K562 (cell line): ENCODE measurements at regions not wholly inside any gene's neighbourhood (a gene's known extent, or its start where the extent isn't known, plus 50 kb on each side); places are given as distances from the start of the nearest gene placed in this dataset.

ENCODE experiments used
- ATAC-seq: fragments of 200-7000 bp; cut with Tn5 transposase; 3 replicates; pipeline ENCODE4 v1.9.1; 2020; ENCODE audit warnings: moderate library complexity
- BruUV-seq: library from RNA; stranded (reverse); fragments of 400-500 nt; replicated peaks from 2 replicates; lab custom pipeline; 2021; lab: Mats Ljungman, UMichigan
- CTCF ChIA-PET: fragments of 300-600 bp; formaldehyde crosslinking; extraction: SDS; loops from one replicate; lab custom pipeline; 2021; ENCODE audit warnings: low intra/inter-chr PET ratio; lab: Yijun Ruan, JAX
- POLR2A ChIA-PET: fragments of 300-600, 350-650 bp; sonication (Branson Sonifier 250); formaldehyde crosslinking; extraction: SDS; loops from one replicate; lab custom pipeline; 2021; ENCODE audit warnings: antibody characterized with exemption, inconsistent platforms; lab: Yijun Ruan, JAX
- DNase-seq, 4 experiments: peaks; one replicate each; pipeline versions ENCODE4 v3.0.0 to v3.0.0-alpha.2; 2011 to 2018; ENCODE audit warnings: low spot score in 3 of 4, mixed read lengths in 3 of 4; ENCODE audit errors: extremely low read depth in 1 of 4
- FAIRE-seq: peaks from 2 replicates; lab custom pipeline; 2011; peaks lifted over from hg19 to GRCh38; lab: Jason Lieb, UNC
- H2AFZ ChIP-seq: 2 replicates; pipeline ENCODE4 v1.6.0; 2011; ENCODE audit warnings: low read depth, low read length, control low read depth, inconsistent platforms
- H3K27ac ChIP-seq: fragments of 200-600 bp; 3 replicates; pipeline ENCODE4 v1.8.0; 2011; ENCODE audit warnings: low read depth, mild to moderate bottlenecking, control low read depth, inconsistent platforms, low read length, moderate library complexity, mixed read lengths; ENCODE audit errors: extremely low read depth
- H3K27me3 ChIP-seq, 2 experiments: fragments of 300-600 bp in 1 of 2; 2 replicates in 1 of 2; 3 replicates in 1 of 2; pipeline versions ENCODE4 v1.6.0 to v1.8.0; 2011; ENCODE audit warnings: inconsistent platforms in 2 of 2, low read length in 2 of 2, mild to moderate bottlenecking in 1 of 2, mixed read lengths in 1 of 2, moderate library complexity in 1 of 2; ENCODE audit not compliant: control insufficient read depth in 2 of 2, insufficient read depth in 2 of 2
- H3K36me3 ChIP-seq: fragments of 300-600 bp; 3 replicates; pipeline ENCODE4 v1.8.0; 2011; ENCODE audit warnings: mild to moderate bottlenecking, low read length, inconsistent platforms; ENCODE audit not compliant: control insufficient read depth, insufficient read depth
- H3K4me1 ChIP-seq, 2 experiments: fragments of 200-600 bp in 1 of 2; replicated peaks in 1 of 2; 2 replicates in 1 of 2; 3 replicates in 1 of 2; pipeline versions ENCODE4 v1.5.1 to v1.8.0; 2011; ENCODE audit warnings: inconsistent platforms in 2 of 2, low read length in 2 of 2, mild to moderate bottlenecking in 1 of 2, mixed read lengths in 1 of 2, moderate library complexity in 1 of 2; ENCODE audit not compliant: control insufficient read depth in 2 of 2, insufficient read depth in 2 of 2
- H3K4me2 ChIP-seq: 2 replicates; pipeline ENCODE4 v1.6.1; 2011; ENCODE audit warnings: low read length, control low read depth, inconsistent platforms, mixed read lengths; ENCODE audit not compliant: insufficient read depth
- H3K4me3 ChIP-seq: fragments of 200-600 bp; sonication (generic), shearing (Covaris generic); 2 replicates; pipeline ENCODE4 v1.5.1; 2016; ENCODE audit warnings: control low read depth, inconsistent platforms
- H3K79me2 ChIP-seq: fragments of 200-600 bp; 3 replicates; pipeline ENCODE4 v1.8.0; 2011; ENCODE audit warnings: low read length, inconsistent platforms; ENCODE audit not compliant: control insufficient read depth, insufficient read depth
- H3K9ac ChIP-seq, 2 experiments: 2 replicates each; pipeline versions ENCODE4 v1.6.0 to v1.6.1; 2011; ENCODE audit warnings: low read depth in 2 of 2, low read length in 2 of 2, control low read depth in 1 of 2, inconsistent platforms in 1 of 2, mild to moderate bottlenecking in 1 of 2, mixed read lengths in 1 of 2; ENCODE audit not compliant: insufficient read depth in 1 of 2
- H3K9me1 ChIP-seq: one replicate; pipeline ENCODE4 v1.6.0; 2011; ENCODE audit warnings: inconsistent platforms, mild to moderate bottlenecking, low read length, moderate library complexity; ENCODE audit not compliant: control insufficient read depth, insufficient read depth
- H3K9me3 ChIP-seq: replicated peaks from 2 replicates; pipeline ENCODE4 v1.5.1; 2011; ENCODE audit warnings: low read depth, low read length, inconsistent platforms; ENCODE audit not compliant: control insufficient read depth, insufficient read depth
- H4K20me1 ChIP-seq: replicated peaks from 2 replicates; pipeline ENCODE4 v1.6.1; 2011; ENCODE audit warnings: low read length, inconsistent platforms, mixed read lengths; ENCODE audit not compliant: control insufficient read depth, insufficient read depth
- ATF7 ChIP-seq: fragments of 450-650 bp; IDR thresholded peaks from 2 replicates; pipeline ENCODE4 v1.7.1; 2014; ENCODE audit warnings: mild to moderate bottlenecking, moderate library complexity
- ILK ChIP-seq: fragments of 450-650 bp; IDR thresholded peaks from 2 replicates; pipeline ENCODE4 v1.6.1; 2016; ENCODE audit warnings: missing genetic modification characterization, low read depth, mild to moderate bottlenecking, missing compliant biosample characterization, moderate library complexity, borderline replicate concordance
- RBBP5 ChIP-seq: fragments of 200-600 bp; sonication (generic); IDR thresholded peaks from 2 replicates; pipeline ENCODE4 v1.6.1; 2012; ENCODE audit warnings: borderline replicate concordance, mild to moderate bottlenecking, low read length, control low read depth, inconsistent platforms; ENCODE audit not compliant: insufficient read depth, poor library complexity, severe bottlenecking
- SAFB ChIP-seq: fragments of 200-400 bp; formaldehyde crosslinking; IDR thresholded peaks from 2 replicates; pipeline ENCODE4 v1.6.1; 2017; ENCODE audit warnings: low read depth, low read length, borderline replicate concordance
- ZBTB1 ChIP-seq: sonication (generic); formaldehyde crosslinking; IDR thresholded peaks from 2 replicates; pipeline ENCODE4 v1.8.1; 2023; ENCODE audit warnings: missing genetic modification reagents, low read depth, mild to moderate bottlenecking, borderline replicate concordance
- ZNF445 ChIP-seq: fragments of 250-450 bp; sonication (Bioruptor Pico); IDR thresholded peaks from 2 replicates; pipeline ENCODE4 v1.4.0; 2020; ENCODE audit warnings: low read depth, mild to moderate bottlenecking, moderate library complexity
- ZNF696 ChIP-seq: fragments of 250-450 bp; sonication (Bioruptor Pico); conservative IDR thresholded peaks from 2 replicates; pipeline ENCODE4 v1.4.0; 2020; ENCODE audit warnings: mild to moderate bottlenecking, moderate library complexity
- in situ Hi-C: fragments of 300-500 bp; cut with MboI; formaldehyde crosslinking; loops from 4 replicates; pipeline ENCODE4 v1.15.0; 2018; ENCODE audit warnings: inconsistent platforms, mixed read lengths
- intact Hi-C: fragments of 100-400 bp; cut with micrococcal nuclease; formaldehyde crosslinking; loops from 2 replicates; pipeline ENCODE4 v1.14.2; 2022
- TF ChIP-seq, protein P1 (sequence below): IDR thresholded peaks from 3 replicates; pipeline ENCODE4 v1.6.1; 2011; ENCODE audit warnings: borderline replicate concordance, mild to moderate bottlenecking; ENCODE audit not compliant: insufficient read length, insufficient read depth

DNA sequence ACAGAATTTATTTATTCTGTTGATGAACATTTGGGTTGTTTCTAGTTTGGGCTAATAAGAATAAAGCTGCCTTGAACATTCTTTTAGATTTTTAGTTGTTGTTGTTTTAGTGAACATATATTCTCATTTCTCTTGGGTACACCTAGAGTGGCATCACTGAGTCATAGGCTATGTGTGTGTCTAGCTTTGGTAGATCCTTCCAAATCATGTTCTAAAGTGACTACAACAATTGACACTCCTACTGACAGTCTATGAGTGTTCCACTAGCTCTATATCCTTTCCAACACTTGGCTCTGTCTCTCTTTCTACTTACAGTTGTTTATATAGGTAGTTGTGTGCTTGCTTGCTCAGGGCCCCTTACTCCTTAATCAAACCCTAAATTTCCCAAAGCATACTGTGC is 346.0 kb upstream of the NCAM1 start (continued):
- TF ChIP-seq RBBP5 (no peak), ATF7 (no peak), ZBTB1 (no peak), SAFB (no peak)
- TF ChIP-seq, protein P1, sequence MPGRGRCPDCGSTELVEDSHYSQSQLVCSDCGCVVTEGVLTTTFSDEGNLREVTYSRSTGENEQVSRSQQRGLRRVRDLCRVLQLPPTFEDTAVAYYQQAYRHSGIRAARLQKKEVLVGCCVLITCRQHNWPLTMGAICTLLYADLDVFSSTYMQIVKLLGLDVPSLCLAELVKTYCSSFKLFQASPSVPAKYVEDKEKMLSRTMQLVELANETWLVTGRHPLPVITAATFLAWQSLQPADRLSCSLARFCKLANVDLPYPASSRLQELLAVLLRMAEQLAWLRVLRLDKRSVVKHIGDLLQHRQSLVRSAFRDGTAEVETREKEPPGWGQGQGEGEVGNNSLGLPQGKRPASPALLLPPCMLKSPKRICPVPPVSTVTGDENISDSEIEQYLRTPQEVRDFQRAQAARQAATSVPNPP = no peak
- TF ChIP-seq, all 486 proteins: peak for 0

DNA sequence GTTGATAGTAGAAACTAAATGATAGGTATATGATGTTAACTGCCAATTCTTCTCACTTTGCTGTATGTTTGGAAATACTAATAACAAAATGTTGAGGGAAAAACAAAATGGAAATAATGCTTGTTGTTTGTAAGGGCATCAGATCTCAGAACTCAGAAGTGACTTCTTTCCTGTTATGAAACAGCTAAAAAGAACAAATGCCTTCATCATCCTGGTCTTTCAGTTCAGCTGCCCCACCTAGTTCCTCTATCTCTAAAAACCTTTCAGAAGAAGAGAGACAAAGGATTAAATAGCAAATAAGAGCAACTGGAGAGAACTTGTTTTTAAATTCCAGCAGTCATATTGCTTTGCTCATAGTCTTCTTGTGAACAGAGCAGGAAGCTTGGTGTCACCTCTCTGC is 345.3 kb upstream of the NCAM1 start:
- no peak for ATAC-seq
- Histone ChIP-seq H3K9me3 (no peaks in the 10 kb centered on the region), H3K9me1 (no peaks in the 10 kb centered on the region), H3K4me1 (no peaks in the 10 kb centered on the region), H3K4me2 (no peak overlapping the region), H3K79me2 (no peaks in the 10 kb centered on the region), H2AFZ (no peak overlapping the region), H3K27me3 (peaks cover 0 to 8% of the 10 kb centered on the region in 2 experiments; a peak in 1 of 5 replicates), H4K20me1 (no peaks in the 10 kb centered on the region), H3K27ac (no peak overlapping the region), H3K36me3 (no peaks in the 10 kb centered on the region), H3K9ac (no peak overlapping the region), H3K4me3 (no peak overlapping the region)
- in situ Hi-C loops (no loop called here), intact Hi-C loops (no loop called here)
- POLR2A ChIA-PET = no interaction called here
- no peak for FAIRE-seq
- TF ChIP-seq ZNF696 (CRISPR knock-in tag) (no peak), ZNF445 (CRISPR knock-in tag) (no peak), ILK (tag) (no peak)
- DNase-seq = no peak
- CTCF ChIA-PET = no interaction called here
- BruUV-seq = no TSS peak
